Tibial nerve (tissue), 4 donors: ENCODE measurements at regions not wholly inside any gene's neighbourhood (a gene's known extent, or its start where the extent isn't known, plus 50 kb on each side); places are given as distances from the start of the nearest gene placed in this dataset.

ENCODE experiments used
- EP300 ChIP-seq, 2 donors: sonication (generic); formaldehyde crosslinking; IDR thresholded peaks; one replicate each; pipeline ENCODE4 v1.6.1; 2017; ENCODE audit warnings: antibody characterized with exemption in 2 of 2, mild to moderate bottlenecking in 1 of 2
- POLR2A ChIP-seq, 2 donors: fragments of 450-650 bp; IDR thresholded peaks; one replicate each; pipeline ENCODE4 v1.6.1; 2017; ENCODE audit warnings: antibody characterized with exemption in 2 of 2, mild to moderate bottlenecking in 2 of 2, moderate library complexity in 2 of 2
- TF ChIP-seq, protein P1 (sequence below), 5 experiments: fragments of 200-600 bp in 3 of 5; fragments of 450-650 bp in 2 of 5; sonication (generic) in 3 of 5; IDR thresholded peaks; one replicate each; pipeline ENCODE4 v1.5.1; 2016 to 2019; ENCODE audit warnings: antibody characterized with exemption in 5 of 5, mild to moderate bottlenecking in 3 of 5, moderate library complexity in 2 of 5

- TF ChIP-seq EP300 (IDR thresholded peaks at IDR 0.05) = no peak
- TF ChIP-seq, protein P1, sequence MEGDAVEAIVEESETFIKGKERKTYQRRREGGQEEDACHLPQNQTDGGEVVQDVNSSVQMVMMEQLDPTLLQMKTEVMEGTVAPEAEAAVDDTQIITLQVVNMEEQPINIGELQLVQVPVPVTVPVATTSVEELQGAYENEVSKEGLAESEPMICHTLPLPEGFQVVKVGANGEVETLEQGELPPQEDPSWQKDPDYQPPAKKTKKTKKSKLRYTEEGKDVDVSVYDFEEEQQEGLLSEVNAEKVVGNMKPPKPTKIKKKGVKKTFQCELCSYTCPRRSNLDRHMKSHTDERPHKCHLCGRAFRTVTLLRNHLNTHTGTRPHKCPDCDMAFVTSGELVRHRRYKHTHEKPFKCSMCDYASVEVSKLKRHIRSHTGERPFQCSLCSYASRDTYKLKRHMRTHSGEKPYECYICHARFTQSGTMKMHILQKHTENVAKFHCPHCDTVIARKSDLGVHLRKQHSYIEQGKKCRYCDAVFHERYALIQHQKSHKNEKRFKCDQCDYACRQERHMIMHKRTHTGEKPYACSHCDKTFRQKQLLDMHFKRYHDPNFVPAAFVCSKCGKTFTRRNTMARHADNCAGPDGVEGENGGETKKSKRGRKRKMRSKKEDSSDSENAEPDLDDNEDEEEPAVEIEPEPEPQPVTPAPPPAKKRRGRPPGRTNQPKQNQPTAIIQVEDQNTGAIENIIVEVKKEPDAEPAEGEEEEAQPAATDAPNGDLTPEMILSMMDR (IDR thresholded peaks at IDR 0.05) = no peak
- TF ChIP-seq POLR2A (IDR thresholded peaks at IDR 0.05) = no peak
Measured at GRCh38 chr13:27853861-27854260, 61.6 kb downstream of the GSX1 start.
